H1 (cell line): ENCODE measurements at regions not wholly inside any gene's neighbourhood (a gene's known extent, or its start where the extent isn't known, plus 50 kb on each side); places are given as distances from the start of the nearest gene placed in this dataset.

Experiments
- BCL11A ChIP-seq, 2 experiments: IDR thresholded peaks; one replicate each; pipeline ENCODE4 v1.6.1; 2011; ENCODE audit warnings: low read depth in 2 of 2, low read length in 2 of 2, mild to moderate bottlenecking in 2 of 2
- CBX5 ChIP-seq: fragments of 300-800, 300-1000 bp; sonication (generic); IDR thresholded peaks from 2 replicates; pipeline ENCODE4 v1.7.1; 2016; ENCODE audit warnings: antibody characterized with exemption, low read length, low read depth
- RFX5 ChIP-seq: IDR thresholded peaks from 2 replicates; pipeline ENCODE4 v1.6.1; 2011; ENCODE audit warnings: low read depth, low read length, improper control_type of control experiment, borderline replicate concordance
- TEAD4 ChIP-seq: IDR thresholded peaks from 2 replicates; pipeline ENCODE4 v1.6.1; 2012; ENCODE audit warnings: low read depth, low read length, inconsistent platforms, mixed read lengths
- TF ChIP-seq, protein P1 (sequence below): fragments of 300-600 bp; sonication (generic); IDR thresholded peaks from 2 replicates; pipeline ENCODE4 v1.7.1; 2012; ENCODE audit warnings: low read length, moderate library complexity, mild to moderate bottlenecking, inconsistent platforms; ENCODE audit not compliant: insufficient replicate concordance
- TF ChIP-seq, protein P2 (sequence below): IDR thresholded peaks from 2 replicates; pipeline ENCODE4 v1.6.1; 2011; ENCODE audit warnings: low read length, improper control_type of control experiment
- TF ChIP-seq, protein P3 (sequence below), 3 experiments: IDR thresholded peaks; 1 replicate in 2 of 3; 2 replicates in 1 of 3; pipeline versions ENCODE4 v1.5.1 to v1.6.1; 2011; ENCODE audit warnings: low read length in 3 of 3, mild to moderate bottlenecking in 3 of 3, inconsistent platforms in 2 of 3, low read depth in 1 of 3, moderate library complexity in 1 of 3; ENCODE audit not compliant: insufficient read depth in 1 of 3; ENCODE audit errors: control extremely low read depth in 1 of 3

DNA sequence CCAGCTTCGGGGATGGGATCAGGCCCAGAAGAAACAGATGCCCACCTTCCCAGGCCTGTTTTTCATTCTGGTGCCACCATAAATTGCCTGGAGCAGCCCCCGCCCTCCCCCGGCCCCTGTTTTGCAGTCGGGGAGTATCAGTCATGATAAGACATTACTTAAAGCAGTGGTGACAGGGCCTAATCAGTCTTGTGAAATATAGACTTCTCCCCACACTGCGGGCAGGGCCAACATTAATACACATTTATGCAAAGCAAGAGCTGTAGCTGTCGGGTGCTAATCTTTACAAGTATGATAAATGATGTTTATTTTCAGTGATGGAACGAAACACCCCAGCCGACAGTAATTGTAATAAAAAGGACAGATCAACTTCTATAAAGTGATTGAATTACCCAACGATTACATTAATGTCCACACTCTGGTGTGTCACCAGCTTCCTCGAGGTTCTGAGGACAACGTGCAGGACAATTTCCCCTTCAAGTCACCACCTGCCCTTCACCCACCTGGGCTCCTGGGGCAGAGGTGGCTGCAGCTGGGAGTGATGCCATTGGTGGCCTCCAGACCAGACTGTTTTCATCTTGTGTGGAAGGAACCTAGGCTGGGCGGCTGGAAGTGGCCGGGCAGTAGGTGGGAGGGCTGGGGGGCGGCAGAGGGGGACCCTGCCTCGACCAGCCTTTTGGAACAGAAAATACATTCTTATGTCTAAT, 226.0 kb downstream of the TFCP2L1 start (continued):
- TF ChIP-seq, protein P1, sequence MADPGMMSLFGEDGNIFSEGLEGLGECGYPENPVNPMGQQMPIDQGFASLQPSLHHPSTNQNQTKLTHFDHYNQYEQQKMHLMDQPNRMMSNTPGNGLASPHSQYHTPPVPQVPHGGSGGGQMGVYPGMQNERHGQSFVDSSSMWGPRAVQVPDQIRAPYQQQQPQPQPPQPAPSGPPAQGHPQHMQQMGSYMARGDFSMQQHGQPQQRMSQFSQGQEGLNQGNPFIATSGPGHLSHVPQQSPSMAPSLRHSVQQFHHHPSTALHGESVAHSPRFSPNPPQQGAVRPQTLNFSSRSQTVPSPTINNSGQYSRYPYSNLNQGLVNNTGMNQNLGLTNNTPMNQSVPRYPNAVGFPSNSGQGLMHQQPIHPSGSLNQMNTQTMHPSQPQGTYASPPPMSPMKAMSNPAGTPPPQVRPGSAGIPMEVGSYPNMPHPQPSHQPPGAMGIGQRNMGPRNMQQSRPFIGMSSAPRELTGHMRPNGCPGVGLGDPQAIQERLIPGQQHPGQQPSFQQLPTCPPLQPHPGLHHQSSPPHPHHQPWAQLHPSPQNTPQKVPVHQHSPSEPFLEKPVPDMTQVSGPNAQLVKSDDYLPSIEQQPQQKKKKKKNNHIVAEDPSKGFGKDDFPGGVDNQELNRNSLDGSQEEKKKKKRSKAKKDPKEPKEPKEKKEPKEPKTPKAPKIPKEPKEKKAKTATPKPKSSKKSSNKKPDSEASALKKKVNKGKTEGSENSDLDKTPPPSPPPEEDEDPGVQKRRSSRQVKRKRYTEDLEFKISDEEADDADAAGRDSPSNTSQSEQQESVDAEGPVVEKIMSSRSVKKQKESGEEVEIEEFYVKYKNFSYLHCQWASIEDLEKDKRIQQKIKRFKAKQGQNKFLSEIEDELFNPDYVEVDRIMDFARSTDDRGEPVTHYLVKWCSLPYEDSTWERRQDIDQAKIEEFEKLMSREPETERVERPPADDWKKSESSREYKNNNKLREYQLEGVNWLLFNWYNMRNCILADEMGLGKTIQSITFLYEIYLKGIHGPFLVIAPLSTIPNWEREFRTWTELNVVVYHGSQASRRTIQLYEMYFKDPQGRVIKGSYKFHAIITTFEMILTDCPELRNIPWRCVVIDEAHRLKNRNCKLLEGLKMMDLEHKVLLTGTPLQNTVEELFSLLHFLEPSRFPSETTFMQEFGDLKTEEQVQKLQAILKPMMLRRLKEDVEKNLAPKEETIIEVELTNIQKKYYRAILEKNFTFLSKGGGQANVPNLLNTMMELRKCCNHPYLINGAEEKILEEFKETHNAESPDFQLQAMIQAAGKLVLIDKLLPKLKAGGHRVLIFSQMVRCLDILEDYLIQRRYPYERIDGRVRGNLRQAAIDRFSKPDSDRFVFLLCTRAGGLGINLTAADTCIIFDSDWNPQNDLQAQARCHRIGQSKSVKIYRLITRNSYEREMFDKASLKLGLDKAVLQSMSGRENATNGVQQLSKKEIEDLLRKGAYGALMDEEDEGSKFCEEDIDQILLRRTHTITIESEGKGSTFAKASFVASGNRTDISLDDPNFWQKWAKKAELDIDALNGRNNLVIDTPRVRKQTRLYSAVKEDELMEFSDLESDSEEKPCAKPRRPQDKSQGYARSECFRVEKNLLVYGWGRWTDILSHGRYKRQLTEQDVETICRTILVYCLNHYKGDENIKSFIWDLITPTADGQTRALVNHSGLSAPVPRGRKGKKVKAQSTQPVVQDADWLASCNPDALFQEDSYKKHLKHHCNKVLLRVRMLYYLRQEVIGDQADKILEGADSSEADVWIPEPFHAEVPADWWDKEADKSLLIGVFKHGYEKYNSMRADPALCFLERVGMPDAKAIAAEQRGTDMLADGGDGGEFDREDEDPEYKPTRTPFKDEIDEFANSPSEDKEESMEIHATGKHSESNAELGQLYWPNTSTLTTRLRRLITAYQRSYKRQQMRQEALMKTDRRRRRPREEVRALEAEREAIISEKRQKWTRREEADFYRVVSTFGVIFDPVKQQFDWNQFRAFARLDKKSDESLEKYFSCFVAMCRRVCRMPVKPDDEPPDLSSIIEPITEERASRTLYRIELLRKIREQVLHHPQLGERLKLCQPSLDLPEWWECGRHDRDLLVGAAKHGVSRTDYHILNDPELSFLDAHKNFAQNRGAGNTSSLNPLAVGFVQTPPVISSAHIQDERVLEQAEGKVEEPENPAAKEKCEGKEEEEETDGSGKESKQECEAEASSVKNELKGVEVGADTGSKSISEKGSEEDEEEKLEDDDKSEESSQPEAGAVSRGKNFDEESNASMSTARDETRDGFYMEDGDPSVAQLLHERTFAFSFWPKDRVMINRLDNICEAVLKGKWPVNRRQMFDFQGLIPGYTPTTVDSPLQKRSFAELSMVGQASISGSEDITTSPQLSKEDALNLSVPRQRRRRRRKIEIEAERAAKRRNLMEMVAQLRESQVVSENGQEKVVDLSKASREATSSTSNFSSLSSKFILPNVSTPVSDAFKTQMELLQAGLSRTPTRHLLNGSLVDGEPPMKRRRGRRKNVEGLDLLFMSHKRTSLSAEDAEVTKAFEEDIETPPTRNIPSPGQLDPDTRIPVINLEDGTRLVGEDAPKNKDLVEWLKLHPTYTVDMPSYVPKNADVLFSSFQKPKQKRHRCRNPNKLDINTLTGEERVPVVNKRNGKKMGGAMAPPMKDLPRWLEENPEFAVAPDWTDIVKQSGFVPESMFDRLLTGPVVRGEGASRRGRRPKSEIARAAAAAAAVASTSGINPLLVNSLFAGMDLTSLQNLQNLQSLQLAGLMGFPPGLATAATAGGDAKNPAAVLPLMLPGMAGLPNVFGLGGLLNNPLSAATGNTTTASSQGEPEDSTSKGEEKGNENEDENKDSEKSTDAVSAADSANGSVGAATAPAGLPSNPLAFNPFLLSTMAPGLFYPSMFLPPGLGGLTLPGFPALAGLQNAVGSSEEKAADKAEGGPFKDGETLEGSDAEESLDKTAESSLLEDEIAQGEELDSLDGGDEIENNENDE = no peak
- TF ChIP-seq BCL11A (IDR thresholded peaks at IDR 0.05; ENCODE audit: low read depth in 2 of 2, low read length in 2 of 2) (no peak), RFX5 (no peak), CBX5 (no peak), TEAD4 (no peak)
- TF ChIP-seq, protein P2, sequence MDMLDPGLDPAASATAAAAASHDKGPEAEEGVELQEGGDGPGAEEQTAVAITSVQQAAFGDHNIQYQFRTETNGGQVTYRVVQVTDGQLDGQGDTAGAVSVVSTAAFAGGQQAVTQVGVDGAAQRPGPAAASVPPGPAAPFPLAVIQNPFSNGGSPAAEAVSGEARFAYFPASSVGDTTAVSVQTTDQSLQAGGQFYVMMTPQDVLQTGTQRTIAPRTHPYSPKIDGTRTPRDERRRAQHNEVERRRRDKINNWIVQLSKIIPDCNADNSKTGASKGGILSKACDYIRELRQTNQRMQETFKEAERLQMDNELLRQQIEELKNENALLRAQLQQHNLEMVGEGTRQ = no peak
- TF ChIP-seq, protein P3, sequence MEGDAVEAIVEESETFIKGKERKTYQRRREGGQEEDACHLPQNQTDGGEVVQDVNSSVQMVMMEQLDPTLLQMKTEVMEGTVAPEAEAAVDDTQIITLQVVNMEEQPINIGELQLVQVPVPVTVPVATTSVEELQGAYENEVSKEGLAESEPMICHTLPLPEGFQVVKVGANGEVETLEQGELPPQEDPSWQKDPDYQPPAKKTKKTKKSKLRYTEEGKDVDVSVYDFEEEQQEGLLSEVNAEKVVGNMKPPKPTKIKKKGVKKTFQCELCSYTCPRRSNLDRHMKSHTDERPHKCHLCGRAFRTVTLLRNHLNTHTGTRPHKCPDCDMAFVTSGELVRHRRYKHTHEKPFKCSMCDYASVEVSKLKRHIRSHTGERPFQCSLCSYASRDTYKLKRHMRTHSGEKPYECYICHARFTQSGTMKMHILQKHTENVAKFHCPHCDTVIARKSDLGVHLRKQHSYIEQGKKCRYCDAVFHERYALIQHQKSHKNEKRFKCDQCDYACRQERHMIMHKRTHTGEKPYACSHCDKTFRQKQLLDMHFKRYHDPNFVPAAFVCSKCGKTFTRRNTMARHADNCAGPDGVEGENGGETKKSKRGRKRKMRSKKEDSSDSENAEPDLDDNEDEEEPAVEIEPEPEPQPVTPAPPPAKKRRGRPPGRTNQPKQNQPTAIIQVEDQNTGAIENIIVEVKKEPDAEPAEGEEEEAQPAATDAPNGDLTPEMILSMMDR (IDR thresholded peaks at IDR 0.05; ENCODE audit: control extremely low read depth in 1 of 3, insufficient read depth in 1 of 3, low read depth in 1 of 3, low read length in 3 of 3) = no peak
